GDM1 (cell line): ENCODE measurements at regions not wholly inside any gene's neighbourhood (a gene's known extent, or its start where the extent isn't known, plus 50 kb on each side); places are given as distances from the start of the nearest gene placed in this dataset.

ENCODE experiments used
- DNase-seq: peaks from one replicate; lab custom pipeline; 2025; lab: John Stamatoyannopoulos, UW

DNA sequence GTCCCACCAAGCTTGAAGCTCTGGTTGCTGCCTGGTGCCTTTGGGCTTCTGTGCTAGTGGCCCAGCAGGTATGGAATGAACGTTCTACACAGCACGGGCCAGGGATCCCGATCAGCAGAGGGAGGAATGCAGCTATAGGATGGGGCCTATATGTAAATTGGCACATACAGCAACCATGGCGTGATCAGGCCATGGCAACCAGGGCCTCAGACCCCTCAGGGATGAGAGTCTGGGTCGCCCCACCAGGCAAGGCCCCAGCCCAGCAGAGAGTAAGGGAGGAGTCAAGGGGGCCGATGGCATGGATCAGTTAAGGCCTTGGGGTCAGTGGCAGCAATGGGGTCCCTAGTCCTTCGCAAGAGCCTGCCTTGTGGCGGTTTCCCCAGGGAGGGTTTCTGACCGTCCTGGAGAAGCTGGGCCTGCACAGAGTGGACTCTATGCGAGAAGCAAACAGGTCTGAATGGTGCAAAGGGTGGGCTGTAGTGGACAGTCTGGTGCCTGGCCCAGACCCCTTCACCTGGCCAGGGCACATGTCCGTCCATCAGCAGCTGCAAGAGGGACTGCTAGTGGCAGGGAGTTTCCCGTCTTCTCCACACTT, 98.2 kb upstream of the SLC22A11 start:
- DNase-seq = no peak

DNA sequence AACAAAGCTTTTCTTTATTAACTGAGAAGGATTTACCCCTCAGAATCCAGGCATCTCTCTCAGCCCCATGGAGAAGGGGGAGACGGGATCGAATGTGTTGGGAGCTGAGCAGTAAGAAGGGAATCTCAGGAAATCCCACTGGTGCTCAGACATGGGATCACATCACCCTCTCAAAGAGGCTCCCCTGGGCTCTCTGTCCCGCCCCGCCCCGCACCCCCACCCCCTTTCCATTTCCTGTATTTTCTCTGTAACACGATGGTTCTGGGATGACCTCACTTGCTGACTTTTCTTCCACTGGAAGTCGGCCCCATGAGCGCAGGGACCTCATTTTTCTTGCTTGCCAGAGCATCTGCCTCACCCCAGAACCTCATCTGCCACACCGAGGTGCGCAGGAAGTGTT, 96.7 kb upstream of the SLC22A11 start:
- DNase-seq = no peak

DNA sequence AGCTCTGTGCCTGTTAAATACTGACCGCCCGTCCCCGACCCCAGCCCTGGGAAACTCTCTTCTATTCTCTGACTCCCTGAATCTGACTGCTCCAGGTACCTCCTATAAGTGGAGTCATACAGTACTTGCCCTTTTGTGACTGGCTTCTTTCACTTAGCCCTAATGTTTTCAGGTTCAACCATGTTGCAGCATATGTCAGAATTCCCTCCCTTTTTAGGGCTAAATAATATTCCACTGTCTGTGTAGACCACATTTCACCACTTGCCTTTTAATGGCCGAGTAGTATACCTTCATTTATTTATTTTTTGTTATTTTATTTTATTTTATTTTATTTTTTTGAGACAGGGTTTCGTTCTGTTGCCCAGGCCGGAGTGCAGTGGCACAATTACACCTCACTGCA, 96.1 kb upstream of the SLC22A11 start:
- DNase-seq = no peak

DNA sequence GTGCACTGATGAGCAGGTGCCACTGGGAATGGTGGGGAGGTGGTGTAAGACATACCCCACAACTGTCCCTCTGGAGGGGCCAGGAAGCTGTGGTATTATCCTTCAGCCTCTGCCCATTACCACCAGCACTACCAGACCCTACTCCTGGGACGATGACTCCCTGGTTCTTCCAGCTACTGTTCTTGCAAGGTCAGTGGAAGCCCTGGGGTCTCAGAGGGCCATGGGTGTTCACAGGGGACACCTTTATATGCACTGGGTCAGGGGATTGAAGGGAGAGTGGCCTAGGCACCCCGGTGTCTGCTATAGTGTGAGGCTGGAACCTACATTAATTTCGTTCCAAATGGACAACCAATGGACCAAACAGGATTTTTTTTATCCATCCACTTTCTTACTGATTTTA, 94.7 kb upstream of the SLC22A11 start:
- no peak for DNase-seq

DNA sequence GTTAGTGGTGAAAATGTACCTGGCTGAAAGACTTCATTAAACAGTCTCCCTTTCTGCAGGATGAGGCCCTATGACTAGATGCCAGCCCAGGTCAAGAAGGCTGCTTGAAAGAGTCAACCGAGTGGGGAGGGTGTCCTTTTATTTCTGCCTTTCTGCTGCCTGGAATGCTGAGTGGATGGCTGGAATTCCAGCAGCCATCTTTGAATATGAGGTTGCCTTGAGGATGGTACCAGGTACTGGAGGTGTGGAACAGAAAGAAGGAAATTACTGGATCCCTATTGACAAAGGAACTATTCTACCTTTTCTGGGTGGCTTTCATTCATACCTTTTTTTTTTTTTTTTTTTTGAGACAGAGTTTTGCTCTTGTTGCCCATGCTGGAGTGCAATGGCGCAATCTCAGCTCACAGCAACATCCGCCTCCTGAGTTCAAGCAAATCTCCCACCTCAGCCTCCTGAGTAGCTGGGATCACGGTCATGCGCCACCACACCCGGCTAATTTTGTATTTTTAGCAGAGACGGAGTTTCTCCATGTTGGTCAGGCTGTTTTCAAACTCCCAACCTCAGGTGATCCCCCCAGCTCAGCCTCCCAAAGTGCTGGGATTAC, 89.5 kb upstream of the SLC22A11 start:
- no peak for DNase-seq

DNA sequence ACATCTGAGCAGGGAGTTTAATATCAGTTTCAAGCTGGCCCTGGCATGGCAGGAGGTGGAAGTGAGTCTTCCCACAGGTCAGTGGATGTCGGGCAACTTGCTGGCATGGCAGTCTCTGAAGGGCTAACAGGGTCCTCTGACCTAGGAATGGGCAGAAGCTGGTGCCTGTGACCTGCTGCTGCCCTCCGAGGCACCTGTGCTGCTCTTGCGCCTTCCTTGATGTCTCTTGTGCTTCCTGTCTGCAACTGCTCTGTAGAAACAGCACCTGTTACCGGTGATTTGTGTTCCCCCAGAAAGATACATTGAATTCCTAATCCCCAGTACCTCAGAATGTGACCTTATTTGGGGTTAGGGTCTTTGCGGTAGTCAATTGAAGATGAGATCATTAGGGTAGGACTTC, 86.5 kb upstream of the SLC22A11 start:
- no peak for DNase-seq

DNA sequence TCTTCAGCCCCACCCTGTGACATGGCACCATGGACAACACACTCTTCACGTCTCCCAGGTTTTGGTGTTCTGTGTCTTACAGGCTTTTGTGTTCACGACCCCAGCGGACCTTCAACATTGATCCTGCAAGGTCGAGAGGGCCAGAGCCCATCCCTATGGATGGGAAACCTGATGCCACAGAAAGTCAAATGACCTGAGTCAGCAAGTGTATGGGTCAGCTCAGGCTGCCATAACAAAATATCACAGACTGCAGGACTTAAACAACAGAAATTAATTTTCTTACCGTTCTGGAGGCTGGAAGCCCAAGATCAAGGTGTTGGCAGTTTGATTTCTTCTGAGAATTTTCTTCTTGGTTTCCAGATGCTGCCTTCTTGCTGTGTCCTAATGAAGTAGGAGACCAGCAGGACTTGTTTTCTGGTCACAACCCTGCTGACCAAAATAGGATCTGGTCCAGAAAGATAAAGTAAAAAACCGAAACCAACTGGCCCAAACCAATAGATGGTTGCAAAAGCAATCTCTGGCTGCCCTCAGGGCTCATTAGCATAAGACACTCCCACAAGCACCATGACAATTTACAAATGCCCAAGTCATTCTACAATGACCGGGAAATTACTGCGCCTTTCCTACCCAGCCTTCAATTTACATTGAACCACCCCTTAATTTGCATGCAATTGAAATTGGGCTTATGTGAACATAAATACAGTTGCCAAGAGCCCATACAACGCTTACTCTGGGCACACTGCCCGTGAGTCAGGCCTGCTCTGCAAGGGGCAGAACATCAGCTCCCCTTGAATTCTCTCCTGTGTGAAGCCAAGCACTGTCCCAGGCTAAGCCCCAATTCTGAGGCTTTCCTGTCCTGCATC, 82.9 kb upstream of the SLC22A11 start:
- DNase-seq = no peak

DNA sequence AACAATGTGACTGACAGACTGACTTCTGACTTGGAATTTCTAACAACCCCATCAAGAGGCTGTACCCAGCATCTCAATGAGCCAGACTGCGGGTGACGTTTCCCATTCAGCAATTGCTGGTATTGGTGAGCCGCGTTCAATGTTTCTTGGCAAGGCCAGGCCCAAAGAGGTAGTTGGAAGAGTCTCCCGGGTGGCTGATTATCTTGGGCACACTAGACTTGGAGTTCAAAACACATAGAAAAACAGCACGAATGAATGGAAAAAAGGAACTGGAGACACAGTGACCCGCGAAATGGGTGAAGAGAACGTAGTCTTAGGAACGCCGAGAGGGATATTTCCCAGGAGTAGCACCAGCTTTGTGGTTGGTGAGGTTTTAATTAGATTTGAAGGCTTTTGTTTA, 81.1 kb upstream of the SLC22A11 start:
- no peak for DNase-seq

DNA sequence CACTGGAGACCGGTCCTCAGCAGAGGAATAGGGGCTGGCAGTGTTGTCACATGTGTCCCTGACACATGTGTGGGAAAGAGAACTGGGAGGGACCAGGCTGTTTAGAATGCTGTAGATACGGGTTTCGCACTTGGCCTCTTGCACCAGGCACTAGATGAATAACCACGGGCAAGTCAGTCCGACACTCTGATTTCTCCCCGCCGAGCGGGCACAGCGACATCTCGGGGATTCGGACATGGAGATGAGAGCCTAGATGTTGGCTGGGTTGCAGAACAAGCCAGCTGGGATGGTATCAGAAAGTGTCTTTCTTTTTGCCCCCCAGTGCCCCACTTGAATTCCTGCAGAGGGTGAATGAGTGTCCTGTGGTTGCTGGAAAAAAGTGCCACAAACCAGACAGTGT, 80.6 kb upstream of the SLC22A11 start:
- DNase-seq = no peak

DNA sequence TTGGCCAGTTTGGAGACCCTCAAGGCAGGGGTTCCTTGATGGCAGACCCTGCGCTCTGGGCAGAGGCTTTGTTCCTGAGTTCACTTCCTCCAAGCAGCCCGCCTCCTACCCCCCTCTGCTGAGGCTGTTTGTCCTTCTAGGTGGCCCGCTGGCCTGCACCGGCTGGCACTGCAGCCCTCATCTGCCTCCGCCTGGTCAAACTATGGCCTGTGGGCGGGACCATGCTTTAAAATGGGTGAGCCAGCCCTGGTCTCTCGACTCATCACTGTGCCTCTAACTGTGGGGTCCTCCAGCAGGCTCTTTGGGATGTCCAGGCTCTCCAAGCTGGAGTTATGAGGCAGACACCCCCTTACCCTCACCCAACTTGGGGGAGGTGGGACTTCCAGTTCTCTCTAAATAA, 78.9 kb upstream of the SLC22A11 start:
- DNase-seq = no peak

DNA sequence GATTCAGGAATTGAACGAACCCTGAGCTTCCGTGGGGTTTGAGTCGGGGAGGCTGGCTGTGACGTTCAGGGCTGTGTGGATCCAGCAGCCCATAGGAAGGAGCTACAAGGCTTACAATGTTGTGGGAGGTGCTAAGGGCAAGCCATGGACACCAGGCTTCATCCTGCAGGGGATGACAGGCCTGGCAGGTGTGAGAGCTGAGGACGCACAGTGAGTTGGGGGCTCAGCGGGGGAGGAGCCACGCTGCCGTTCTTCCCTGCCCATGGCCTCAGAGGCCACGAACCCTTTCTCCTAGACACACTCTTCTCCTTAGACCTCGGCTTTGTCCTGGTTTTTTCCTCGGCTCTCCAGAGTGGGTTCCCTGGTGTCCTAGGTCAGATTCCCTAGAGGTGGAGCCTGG, 78.1 kb upstream of the SLC22A11 start:
- DNase-seq = no peak

DNA sequence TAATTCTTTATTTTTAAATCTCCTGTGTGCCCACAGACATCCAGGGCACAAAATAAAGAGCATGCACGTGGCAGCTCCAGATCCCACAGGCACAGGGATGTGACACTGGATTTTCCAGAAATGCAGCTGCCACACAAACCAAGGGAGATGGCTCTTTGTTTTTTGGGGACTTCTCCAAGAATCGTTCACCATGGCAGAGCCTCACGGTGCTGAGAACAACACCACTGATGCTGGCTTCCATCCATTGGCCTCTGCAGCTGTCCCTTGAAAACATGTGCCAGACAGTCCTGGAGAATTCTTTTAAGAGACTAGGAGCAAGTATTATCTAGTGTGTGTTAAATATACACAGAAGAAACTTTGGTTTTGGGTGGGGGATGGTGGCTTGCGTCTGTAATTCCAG, 73.2 kb upstream of the SLC22A11 start:
- no peak for DNase-seq

DNA sequence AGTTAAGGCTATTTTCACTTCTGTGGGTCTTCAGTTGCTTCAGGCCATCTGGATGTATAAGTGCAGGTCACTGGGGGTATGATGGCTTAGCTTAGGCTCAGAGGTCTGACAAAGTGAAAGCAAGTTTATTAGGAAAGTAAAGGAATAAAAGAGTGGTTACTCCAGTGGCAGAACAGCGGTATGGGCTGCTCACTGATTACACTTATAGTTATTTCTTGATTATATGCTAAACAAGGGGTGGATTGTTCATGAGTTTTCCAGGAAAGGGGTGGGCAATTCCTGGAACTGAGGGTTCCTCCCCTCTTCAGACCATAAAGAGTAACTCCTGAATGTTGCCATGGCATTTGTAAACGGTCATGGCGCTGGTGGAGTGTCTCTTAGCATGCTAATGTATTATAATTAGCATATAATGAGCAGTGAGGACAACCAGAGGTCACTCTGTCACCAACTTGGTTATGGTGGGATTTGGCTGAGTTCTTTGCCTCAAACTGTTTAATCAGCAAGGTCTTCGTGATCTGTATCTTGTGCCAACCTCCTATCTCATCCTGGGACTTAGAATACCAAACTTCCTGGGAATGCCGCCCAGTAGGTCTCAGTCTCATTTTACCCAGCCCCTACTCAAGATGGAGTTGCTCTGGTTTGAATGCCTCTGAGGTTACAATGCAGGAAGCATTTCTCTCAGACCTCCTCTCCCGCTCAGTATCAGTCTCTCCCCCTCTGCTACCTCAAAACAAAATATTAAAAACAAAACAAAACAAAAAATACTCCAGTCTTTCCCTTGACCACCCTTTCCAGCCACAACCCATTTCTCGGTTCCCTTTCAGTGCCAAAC, 71.3 kb upstream of the SLC22A11 start:
- no peak for DNase-seq

DNA sequence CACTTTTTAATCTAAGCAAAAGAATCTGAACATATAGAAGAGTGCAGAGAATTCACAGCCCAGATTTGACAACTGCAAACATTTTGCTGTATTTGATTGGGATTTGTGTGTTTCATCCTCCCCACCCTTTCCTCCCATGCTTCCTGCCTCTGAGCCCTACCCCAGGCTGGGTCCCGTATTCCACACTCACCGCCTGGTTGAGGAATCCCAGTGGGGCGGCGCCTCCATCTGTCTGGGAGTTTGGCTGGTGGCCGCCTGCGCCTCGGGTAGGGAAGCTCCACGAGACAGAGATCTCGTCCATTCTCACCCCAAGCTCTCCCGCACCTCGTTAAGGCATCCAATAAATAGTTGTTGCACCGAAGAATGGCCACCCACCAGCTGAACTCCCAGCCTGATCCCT, 70.7 kb upstream of the SLC22A11 start:
- DNase-seq = no peak

DNA sequence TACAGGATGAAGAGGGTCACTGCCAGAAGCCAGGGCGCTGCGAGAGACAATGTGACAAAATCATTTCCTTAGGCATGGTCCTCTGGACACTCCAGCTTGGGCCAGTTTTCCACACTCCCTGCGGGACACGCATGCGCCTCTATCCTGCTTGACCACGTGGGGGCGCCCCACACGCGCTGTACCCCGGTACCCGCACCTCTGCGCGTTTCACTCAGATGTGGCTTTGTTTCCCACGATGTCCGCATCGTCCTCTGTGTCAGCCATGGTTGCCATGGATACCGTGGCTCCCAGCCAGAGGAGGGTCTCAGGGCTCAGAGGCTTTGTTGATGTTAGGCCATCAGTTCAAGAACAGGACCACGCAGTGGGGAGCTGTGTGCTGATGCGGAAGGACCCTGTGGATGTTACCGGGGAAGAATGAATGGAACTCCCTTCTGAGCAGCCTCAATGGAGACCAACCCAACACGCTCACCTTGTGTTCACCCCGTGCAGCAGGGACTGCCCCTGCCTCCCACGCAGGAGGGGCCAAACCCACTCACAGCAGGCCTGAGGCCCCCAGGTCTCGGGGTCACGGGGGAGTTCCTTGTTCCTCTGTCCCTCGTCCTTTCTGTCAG, 65.8 kb upstream of the SLC22A11 start:
- DNase-seq = peak; percentile 66

DNA sequence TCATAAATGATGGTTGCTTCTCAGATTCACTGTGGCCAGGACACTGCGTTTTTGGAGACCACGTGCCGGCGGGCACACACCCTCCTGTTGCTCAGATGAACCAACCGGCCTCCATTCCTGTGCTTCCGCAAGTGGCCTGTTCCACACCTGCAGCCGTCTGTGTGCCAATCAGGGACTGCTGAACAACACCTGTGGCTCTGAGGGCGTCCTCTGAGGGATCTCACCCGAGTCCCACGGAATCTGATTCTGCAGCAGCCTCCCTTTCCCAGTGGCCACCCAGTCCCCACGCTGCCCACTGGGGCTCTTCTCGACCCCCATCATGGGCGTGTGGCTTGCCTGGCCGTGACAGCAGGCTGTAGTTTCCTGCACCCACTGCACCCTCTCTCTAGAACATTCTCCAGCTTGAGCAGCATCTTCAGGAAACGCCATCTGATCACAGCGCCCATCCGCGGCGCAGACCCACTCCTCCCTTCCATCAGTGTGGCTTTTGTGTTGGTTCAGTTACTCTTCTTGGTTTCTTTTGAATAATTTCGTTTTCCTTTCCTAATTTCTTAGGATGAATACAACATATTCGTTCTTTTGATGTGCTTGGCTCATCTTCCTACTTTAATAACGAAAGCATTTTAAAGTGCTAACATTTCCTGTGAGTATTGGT, 65.1 kb upstream of the SLC22A11 start:
- no peak for DNase-seq

DNA sequence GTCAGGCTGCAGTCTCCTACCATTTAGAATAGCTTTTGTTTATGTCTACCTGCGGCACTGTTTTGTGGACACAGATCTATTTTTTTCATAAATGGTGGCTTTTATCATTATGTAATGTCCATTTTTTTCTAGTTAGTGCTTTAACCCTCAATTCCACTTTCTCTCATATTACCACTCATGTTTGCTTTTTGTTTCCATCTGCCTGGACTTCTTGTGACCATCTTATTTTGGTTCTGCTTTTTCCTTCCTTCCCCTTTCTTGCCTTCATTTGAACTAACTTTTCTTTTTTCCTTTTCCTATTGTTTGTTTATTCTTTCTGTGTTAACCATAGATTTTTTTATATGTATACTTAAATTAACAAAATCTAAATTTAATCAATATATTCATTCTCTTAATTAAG, 63.2 kb upstream of the SLC22A11 start:
- DNase-seq = peak; percentile 21

DNA sequence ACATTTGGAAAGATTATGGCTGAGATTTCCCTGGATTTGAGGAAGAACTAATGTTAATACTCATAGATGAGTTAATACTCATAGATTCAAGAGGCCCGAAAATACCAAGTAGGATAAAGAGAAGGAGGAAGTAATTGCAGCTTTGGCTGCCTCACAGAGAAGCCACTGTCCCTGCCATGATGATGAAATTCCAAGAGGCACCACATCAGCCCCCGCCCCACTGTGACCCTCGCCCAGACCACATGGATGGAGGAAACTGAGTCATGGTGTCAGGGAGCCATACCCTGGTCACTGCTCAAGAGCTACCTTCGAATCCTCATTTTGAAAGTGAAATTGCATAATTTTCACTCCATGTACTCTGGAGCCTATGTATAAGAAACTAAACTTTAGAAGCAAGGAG, 57.6 kb upstream of the SLC22A11 start:
- DNase-seq = no peak

DNA sequence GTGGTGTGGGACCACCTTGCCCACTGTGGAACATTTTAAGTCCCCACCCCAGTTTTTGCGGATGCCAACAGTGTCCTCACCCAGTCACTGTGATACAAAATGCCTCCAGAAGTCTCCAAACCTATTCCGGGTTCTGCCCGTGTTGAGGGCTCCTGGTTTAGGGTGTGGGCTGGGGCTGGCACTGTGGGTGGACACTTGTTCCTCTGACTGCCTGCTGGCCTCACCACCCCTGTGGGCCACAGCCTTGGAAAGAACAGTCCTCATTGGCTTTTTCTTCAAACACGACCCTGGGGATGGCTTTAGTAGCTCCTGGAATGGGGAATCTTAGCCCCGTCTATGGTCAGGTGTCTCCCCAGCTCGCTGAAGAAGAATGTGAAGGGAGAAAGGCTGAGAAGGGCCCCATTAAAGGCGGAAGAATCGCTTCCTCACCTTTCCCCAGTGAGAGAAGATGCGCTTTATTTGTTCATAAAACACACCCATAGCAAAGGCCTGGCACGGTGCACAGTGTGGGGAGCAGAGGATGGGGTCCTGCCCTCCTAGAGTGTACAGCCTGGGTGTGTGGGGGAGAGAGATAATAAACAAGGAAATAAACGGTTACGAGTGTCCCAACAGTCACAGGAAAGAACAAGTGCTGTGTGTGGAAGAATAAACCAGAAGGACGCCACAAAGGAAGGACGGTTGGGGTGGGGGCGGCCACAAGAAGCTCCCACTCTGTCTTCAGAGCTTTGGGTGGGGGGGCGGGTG, 56.3 kb upstream of the SLC22A11 start:
- peak; percentile 83 for DNase-seq

DNA sequence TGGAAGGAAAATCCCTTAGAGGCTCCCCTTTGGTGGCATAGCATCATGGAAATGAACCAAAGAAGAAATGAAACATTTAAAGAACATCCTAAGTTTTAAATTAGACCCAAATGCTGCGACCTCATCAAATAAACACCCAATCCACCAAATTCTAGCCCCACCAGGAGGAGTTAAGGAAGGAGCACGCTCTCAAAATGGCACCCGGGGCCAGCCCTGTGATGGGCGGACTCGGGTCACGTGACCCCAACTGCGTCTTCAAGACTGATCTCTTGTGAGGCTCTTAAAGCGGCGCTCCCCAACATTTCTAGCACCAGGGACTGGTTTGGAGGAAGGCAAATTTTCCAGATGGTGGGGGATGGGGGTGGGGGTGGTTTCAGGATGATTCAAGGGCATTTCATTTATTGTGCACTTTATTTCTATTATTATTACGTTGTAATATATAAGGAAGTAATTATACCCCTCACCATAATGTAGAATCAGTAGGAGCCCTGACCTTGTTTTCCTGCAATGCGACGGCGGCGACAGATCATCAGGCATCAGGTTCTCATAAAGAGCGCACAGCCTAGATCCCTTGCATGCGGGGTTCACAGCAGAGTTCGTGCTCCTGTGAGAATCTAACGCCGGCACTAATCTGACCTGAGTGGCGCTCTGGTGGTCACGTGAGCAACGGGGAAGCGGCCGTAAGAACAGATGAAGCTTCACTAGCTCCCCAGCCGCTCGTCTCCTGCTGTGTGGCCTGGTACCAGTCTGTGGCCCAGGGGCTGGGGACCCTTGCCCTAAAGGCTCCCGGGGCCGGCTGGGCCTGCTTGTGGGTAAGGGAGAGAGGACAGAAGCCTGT, 55.3 kb upstream of the SLC22A11 start:
- no peak for DNase-seq
